Myocyte (in vitro differentiated cells): ENCODE measurements at regions not wholly inside any gene's neighbourhood (a gene's known extent, or its start where the extent isn't known, plus 50 kb on each side); places are given as distances from the start of the nearest gene placed in this dataset.
"Not testable (repeated sequence)": the region's sequence is repeated elsewhere in the genome, so short reads cannot be mapped to it uniquely, and the experiment has no call there.

Experiments
- DNase-seq: peaks from one replicate; pipeline ENCODE4 v3.0.0-alpha.2; 2012; ENCODE audit warnings: low read depth

DNA sequence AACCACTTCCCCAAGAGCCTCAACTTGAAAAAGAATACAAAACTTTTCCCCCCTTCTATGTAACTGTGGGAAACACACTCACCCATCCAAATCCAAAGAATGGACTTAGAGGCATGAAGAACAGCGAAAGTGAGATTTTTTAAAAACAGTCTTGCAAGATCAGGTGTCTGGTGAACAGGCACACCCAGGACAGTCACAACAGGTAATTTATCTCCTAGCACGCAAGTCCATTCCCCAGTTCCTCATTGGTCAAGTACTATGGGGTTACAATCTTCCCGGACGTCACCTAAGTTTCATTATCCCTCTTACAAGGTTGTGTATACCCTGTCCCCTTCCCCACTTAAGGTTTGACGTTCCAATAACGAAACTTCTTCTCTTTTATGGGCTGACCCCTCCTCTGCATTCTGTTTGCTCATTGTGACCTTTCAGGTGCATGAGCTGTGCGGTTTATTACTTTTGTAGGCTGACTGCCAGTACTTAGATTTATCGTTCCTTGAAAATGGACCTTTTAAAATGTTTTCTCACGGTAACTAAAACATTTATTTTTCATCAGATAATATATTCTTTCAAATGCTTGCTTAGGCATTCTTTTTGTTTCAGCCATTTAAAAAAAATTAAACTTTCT lies 1401.9 kb downstream of the FAM181B start:
- DNase-seq, result no peak

GRCh38 chr11:81331088-81331487 lies 1402.6 kb downstream of the FAM181B start:
- no peak for DNase-seq

- DNase-seq, result no peak
Measured at GRCh38 chr11:81303038-81303664, 1430.5 kb downstream of the FAM181B start.

- no peak for DNase-seq
Measured at GRCh38 chr11:81301166-81301830, 1432.4 kb downstream of the FAM181B start.

- no peak for DNase-seq
Measured at GRCh38 chr11:81286959-81287358, 1446.7 kb downstream of the FAM181B start.

- DNase-seq, result no peak
Measured at GRCh38 chr11:81286550-81286949, 1447.1 kb downstream of the FAM181B start.

DNA sequence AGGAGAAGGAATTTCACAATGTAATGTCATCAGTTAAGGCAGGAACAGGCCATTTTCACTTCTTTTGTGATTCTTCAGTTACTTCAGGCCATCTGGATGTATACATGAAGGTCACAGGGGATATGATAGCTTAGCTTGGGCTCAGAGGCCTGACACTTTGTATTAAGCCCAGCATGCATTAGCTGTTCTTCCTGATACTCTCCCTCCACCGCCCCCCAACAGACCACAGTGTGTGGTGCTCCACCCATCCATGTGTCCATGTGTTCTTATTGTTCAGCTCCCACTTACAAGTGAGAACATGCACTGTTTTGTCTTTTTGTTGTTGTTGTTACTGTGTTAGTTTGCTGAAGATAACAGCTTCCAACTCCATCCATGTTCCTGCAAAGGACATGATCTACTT lies 1453.4 kb downstream of the FAM181B start:
- DNase-seq, result not testable (repeated sequence)

DNA sequence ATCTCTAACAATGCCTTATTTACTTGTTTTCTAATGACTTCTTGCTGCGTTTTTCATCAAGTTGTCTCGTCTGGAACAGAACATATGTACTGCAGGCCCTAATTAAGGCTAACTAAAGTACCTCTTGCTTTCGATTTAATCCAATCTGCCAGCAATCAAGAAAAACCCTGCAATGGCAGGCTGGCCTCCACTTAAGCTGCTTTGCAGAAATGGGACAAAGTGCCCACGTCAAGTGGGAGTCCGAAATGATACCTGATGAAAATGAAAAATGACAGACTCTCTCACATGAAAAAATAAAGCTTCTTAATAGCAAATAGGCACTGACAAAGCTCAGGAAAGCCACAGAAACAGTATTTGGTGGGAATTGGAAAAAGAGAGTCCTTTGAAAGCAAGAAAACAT lies 1454.7 kb downstream of the FAM181B start:
- no peak for DNase-seq

- DNase-seq, result no peak
Measured at GRCh38 chr11:81270686-81271085, 1463.0 kb downstream of the FAM181B start.

DNA sequence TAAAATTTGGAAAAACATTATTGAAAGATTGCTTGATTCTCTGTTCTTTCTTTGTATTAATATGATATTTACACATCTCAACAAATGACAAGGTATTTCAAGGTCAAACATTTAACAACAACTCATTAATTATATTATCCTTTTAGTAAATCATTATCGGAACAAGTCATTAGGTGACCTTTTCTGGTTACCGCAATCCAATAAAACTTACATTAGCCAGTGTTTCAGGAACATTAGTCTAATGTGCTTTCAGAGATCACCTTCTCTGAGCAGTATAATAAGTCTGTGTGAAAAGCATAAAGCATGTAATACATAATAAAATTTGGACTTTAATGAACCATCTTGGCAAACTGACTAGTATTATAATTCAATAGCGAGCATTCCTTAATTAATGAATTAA lies 1466.4 kb downstream of the FAM181B start:
- DNase-seq, result no peak

DNA sequence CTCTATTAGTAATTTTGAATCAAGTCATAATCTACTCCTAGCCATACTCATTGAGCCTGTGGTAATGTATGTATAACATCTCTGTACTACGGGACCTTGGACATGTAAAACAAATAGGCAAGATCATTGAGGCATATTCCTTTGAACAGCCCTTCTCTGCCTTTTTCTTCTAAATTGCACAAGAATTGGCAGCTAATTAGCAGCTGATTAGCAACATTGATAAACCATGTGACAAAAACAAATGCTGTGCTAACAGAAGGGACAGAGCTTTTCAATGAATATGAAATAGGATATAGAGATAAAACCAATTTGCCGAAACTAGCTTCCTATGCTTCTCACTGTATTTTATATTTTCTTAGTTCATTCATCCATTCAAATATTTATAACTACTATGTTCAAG lies 1474.2 kb downstream of the FAM181B start:
- no peak for DNase-seq

DNA sequence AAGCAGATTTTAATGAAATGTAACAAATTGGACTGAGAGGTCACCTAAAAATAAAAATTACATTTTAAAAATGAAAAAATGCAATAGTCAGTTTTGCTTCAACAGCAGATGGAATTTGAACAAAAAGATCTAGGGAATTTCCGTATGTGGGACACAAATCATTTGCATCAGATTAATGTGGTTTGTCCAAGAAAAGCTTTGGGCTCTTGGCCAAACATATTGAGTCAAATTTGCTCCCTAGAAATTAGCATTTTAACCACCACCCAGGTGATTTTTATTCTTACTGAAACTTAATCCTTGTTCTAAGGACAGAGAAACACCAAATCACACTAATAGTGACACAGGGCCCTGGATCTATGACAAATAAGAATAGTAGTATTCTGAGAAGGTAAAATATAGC lies 1477.8 kb downstream of the FAM181B start:
- no peak for DNase-seq

DNA sequence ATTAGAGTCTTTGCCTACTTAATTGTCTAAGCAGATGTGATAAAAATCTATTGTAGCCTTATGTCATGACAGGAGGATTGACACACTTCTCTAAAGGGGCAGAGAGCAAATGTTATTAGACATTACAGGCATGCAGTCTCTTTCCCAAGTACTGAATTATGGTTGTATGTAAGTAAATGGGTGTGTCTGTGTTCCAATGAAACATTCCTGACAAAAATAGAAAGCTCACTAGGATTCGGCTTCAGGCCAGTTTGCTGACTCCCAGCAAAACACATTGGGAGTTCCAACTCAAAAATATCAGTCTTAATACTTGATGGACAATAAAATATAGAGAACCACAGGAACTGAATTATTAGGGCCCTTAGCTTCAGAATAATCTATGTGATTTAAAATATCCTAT lies 1480.4 kb downstream of the FAM181B start:
- DNase-seq, result no peak

GRCh38 chr11:81246941-81247340 lies 1486.7 kb downstream of the FAM181B start:
- no peak for DNase-seq

GRCh38 chr11:81245791-81246190 lies 1487.9 kb downstream of the FAM181B start:
- no peak for DNase-seq

DNA sequence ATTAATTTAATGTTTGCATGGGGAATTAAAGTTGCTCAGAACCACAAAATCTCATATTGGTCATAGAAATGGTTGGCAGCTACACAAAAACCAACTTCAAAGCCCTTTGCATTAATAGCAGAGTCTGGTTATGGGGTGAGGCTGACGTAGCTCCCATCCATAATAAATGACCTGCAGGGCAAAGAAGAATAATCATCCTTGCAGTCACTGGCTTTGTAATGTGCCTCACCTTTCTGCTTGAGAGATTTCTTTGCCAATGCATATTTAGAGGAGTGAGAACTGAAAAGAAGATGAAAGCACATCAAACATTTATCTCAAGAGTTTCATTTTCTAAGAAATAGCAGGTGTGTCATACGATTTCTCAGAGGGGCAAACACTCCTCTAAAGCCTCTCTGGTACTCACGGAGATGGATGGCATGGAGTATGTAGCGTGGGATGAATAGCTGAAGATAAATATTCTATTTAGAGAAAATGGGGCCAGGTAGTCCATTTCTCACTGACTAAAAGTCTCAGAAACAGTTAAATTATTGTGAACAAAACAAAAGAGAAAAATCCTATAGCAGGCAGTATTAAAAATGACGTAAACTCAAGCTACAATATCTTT lies 1491.9 kb downstream of the FAM181B start:
- DNase-seq, result no peak

DNA sequence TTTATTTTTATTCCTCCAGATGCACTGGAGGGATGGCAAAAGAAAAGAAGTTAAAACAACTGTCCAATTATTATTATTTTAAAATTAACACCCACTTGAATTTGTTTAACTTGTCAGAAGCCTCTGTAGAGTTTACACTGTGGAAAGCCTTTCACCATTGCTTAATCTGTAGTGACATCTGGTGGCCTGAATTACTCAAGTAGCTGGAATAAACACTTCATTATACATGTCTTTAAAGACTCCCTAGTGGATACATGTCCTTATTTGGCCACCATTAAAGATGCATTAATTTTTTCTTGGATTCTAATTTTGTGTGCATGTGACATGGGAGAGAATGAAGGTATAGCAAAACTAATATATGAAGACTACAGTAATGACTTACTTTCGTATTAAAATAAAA lies 1496.5 kb downstream of the FAM181B start:
- DNase-seq, result peak; percentile 1

DNA sequence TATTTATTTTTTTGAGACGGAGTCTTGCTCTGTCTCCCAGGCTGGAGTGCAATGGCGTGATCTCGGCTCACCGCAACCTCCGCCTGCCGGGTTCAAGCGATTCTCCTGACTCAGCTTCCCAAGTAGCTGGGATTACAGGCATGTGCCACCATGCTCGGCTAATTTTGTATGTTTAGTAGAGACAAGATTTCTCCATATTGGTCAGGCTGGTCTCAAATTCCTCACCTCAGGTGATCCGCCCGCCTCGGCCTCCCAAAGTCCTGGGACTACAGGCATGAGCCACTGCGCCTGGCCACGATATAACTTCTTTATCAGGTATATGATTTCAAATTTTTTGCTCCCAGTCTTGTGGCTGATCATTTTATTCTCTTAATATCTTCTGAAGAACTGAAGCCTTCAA lies 1506.3 kb downstream of the FAM181B start:
- DNase-seq, result not testable (repeated sequence)

DNA sequence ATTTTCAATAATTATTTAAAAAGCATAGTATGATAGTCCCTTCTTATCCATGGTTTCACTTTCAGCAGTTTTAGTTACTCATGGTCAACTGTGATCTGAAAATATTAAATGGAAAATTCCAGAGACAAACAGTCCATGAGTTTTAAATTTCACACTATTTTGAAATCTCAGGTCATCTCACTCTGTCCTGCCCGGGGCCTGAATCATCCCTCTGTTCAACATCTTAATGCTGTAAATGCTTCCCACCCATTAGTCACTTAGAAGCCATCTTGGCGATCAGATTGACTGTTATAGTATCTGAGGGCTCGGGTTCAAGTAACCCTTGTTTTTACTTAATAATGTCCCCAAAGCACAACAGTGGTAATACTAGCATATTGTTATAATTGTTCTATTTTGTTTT lies 1509.3 kb downstream of the FAM181B start:
- DNase-seq, result no peak

GRCh38 chr11:81222491-81222890 lies 1511.2 kb downstream of the FAM181B start:
- no peak for DNase-seq

DNA sequence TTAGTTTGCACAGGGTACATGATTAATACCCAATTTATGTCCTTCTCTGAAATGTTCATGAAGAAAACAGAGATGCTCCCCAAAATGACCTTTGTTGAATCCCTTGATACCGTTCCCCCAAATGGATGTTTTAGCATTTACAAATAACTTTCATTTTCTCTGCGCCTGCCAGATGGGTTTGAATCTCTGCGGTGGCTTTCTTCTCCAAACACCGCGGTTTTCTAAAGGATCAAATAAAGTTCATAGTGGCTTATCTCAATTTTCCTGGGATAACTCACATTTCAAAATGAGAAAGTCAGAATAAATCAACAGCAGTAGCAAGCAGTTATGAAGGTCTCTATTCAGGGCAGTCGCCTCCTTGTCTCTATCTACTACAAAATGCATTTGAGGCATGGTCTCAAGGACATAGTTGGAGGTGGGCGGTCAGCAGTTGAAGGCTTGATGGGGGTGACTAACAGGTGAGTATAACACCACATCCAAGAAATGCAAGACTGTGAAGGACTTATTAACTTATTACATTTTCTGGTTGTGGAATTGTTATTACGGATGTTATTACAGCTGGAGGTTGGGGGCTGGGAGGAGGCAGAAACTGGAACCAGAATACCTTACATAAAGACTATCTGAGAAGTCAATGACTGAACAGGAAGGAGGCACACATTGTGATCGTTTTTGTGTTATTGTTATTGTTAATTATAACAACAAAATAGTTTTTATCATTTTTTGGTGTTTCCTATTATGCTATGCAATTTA lies 1513.3 kb downstream of the FAM181B start:
- DNase-seq, result no peak

DNA sequence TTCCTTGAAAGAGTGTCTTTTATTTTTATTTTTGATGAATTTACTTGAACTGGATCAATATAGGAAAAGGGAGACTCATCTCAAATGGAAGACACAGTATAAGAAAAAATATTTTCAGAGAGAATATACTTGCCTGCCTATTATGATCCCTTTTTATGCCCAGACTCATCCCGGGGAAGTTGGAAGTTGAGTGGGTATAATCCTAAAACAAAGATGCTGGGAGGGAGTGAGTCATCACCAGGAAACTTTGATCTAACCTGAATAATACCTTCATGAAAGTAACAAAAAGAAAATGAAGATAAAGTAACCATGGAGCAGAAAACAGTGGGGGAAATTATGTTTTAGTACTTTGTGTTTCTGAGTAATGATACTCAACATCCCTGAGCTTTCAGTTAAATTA lies 1514.0 kb downstream of the FAM181B start:
- DNase-seq, result no peak
